HK-2 (cell line): ENCODE measurements at regions not wholly inside any gene's neighbourhood (a gene's known extent, or its start where the extent isn't known, plus 50 kb on each side); places are given as distances from the start of the nearest gene placed in this dataset.
A peak's percentile ranks its signal among the peaks of the same experiment; 100 is the strongest.
"Not testable (repeated sequence)": the region's sequence is repeated elsewhere in the genome, so short reads cannot be mapped to it uniquely, and the experiment has no call there.

Source experiments
- DNase-seq: peaks from one replicate; pipeline ENCODE4 v3.0.0-alpha.2; 2018; ENCODE audit not compliant: unreplicated experiment

DNA sequence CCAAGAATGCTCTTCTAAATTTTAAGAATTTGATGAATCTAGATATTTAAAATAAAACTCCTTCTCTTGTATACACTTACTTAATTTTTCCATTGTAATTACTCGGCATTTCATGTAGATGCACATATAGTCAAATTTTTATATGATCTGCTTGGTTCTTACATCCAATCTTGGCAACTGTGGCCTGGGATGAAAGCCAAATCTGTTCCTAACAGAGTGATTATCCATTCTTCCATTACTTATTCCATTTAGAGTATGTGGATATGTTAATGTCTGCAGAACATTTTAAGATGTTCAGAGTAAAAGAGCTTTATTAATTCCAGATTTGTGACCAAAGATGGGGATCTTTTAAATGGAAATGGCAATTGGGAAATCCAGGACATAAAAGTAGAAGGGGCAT lies 144.1 kb upstream of the PDE7B start:
- DNase-seq = no peak

DNA sequence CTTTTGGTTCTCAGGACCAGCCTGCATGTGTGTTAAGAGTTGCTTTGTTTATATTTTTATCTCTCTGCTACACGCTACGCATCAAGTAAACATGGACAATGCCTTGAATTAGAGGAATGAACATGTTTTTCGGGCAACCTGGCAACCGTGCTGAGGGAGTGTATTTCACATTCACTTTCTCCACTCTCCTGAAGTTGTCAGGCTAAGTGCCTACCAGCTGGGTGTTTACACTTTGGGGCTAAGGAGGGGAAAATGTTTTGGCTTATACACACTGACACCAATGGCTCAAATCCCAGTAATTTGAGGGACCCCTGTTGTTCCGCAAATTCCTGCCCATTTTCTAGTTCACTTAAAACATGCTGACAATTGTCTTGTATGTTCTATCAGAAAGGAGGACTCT lies 141.5 kb upstream of the PDE7B start:
- no peak for DNase-seq

DNA sequence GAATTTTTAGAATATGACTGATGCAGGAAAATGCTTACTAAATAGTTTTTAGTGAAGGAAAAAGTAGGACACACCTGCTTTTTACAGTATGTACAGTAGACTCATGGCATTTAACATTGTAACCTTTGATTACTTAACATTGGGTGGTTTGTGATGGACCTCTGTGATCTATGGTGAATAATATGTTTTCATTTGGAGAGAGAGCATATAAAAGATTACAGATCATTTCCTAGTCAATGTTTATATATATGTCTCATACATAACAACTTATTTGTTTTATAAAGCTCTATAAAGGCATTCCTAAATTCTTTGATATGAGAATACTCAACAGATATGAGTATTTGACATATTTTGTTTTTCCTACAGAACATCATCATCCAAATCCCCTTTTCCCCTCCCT lies 129.3 kb upstream of the PDE7B start:
- DNase-seq = no peak

DNA sequence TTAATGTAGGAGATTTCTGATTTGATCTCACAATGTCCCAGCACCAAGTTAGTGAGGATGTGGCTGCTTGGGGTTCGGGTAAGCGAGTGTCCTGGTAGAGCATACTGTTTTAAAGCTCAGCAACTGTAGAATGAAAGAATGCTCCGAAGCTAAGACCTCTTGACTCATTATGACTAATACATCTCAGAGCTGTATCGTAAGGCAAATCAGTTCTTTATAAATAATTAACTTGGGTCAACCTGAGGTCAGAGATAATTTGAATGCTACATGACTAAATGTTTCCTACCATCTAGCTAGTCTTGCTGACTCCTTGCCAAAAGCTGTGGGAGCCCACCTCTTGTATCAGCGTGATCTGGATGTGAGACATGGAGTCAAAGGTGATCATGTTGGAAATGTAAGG lies 128.8 kb upstream of the PDE7B start:
- peak; percentile 60 for DNase-seq

DNA sequence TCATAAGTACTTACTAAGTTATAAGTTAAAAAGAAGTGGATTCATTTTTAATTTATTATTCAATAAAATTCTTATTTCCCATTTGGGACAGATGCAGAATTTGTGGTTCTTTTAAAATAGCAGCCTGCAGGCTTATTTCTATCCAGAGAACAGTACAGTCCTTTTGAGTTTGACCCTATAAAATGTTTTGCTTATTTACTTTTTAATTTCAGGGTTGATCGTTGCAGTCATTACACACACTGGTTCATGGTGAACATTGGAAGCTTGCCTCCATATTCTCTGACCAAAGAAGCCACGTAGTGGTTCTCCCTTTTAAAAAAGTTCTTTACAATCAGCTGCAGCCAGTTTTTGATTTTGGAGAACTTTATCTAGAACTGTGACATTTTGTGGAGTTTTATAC lies 122.9 kb upstream of the PDE7B start:
- no peak for DNase-seq

DNA sequence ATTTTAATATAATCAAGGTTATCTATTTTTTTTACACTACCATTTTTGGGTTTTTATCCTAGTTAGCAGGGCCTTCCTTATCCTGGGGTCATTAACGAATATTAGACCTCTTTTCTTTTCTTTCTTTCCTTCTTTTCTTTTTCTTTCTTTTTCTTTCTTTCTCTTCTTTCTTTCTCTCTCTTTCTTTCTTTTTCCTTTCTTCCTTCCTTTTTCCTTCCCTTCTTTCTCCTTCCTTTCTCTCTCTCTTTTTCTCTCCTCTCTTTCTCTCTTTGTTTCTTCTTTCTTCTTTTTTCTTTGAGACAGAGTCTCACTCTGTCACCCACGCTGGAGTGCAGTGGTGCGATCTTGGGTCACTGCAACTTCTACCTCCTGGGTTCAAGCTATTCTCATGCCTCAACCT lies 120.4 kb upstream of the PDE7B start:
- DNase-seq = no peak

DNA sequence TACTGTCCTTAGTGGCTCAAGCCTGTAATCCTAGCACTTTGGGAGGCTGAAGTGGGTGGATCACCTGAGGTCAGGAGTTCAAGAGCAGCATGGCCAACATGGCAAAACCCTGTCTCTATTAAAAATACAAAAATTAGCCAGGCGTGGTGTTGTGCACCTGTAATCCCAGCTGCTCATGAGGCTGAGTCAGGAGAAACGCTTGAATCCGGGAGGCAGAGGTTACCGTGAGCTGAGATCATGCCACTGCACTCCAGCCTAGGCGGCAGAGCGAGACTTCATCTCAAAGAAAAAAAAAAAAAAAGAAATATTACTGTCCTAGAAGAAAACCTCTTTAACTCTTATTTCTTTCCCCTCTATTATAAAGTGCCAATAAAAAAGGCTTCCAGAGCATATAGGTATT lies 115.2 kb upstream of the PDE7B start:
- DNase-seq = not testable (repeated sequence)

DNA sequence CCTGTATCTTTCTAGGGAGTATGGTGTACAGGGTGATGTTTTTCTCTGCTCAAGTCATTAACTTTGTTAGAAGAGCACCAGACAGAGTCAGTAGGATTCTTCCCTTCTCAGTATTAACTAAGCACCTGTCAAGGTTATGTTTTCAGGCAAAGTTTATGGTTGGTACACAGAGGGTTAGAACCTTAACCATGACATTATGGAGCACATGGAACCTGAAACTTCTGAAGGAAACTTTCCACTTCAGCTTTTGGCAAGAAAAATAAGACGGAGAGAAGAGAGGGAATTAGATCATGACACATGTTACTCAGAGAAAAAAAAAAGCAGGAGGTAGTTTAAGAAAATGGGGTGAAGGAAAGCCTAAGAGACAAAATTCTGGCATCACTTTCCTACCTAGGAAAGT lies 112.9 kb upstream of the PDE7B start:
- DNase-seq = no peak

DNA sequence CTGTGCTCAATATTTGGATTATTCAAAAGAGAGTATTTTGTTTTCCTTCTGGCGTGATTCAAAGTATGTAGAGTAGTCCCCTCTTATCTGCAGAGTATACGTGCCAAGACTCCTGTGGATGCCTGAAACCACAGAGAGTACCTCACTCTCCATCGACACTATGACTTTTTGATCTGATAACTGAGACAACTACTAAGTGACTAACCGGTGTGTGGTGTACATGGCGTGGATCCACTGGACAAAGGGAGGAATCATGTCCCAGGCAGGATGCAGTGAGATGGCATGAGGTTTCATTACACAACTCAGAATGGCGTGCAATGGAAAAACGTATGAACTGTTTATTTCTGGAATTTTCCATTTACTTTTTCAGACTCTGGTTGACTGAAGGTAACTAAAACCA lies 112.2 kb upstream of the PDE7B start:
- no peak for DNase-seq

DNA sequence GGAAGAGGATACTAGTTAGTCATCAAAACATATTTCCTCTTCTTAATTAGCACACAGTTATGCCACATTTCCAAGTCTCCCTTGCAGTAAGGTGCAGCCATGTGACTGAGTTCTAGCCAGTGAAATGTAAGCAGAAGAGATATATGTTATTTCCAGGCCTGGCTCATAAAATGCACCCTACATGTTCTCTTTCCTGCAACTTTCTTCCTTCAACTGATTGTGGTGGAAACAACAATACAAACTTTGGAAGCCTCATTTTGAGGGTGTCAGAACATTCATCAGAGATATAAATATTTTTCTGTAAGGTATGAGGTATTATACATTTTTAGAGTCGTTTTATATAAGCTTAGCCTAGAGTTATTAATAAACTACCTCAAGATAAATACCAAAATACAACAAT lies 110.9 kb upstream of the PDE7B start:
- no peak for DNase-seq

DNA sequence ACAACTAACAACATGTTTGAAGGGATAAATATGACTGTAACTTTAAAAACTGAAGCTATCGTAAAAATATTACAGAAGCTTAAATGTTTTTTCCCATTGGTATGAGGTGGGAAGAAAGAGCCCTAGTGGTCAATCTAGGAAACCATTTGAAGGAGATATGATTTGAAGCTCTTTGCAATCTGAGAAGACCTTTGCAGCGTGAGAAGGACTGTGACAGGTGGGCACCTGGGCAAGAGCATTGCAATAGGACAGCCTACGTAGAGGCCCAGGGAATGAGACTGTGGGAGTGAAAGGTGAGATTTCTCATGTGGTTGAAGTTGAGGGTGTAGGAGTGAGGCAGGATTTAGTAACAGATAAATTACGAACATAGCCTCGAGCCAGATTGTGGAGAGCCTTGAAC lies 108.0 kb upstream of the PDE7B start:
- DNase-seq = no peak

DNA sequence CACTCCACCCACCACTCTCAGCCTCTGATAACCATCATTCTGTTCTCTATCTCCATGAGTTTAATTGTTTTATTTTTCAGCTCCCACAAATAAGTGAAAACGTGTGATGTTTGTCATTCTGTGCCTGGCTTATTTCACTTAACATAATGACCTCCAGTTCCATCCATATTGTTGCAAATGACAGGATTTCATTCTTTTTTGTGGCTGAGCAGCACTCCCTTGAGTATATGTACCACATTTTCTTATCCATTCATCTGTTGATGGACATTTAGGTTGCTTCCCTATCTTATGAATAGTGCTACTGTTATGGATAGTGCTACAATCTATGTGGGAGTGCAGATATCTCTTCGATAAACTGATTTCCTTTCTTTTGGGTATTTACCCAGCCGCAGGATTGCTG lies 103.3 kb upstream of the PDE7B start:
- no peak for DNase-seq

DNA sequence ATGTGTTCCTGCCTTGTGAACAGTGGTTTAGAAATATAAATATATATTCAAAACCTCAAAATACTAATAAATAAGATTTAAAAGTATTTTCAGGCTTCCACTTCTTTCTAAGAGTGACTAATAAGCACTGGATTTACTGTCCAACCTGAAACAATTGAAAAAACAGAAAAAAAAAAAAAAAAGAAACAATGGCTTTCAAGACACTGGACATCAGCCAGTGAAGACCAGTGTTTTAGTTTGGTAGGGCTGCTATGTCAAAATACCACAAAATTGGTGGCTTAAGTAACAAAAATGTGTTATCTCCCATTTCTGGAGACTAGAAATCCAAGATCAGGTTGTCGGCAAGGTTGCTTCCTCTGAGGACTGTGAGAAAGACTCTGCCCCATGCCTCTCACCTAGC lies 101.4 kb upstream of the PDE7B start:
- no peak for DNase-seq

DNA sequence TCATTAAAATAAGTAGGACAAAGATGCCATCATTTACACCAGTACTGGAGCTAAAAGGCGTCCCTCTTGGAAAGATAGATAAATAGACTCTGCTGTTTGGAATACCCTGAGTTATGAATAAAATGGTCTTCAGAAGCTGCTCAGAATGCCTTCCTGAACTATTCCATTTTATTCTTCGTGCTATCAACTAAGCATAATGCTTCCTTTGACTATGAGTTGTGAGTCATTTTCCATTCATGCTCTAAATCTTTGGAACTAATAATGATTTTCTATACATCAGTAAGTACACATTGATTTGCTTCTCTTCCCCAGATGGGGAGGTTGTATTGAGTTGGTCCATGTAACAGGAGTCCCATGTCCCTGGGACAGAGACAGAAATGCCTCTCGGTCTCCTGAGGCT lies 98.3 kb upstream of the PDE7B start:
- no peak for DNase-seq

DNA sequence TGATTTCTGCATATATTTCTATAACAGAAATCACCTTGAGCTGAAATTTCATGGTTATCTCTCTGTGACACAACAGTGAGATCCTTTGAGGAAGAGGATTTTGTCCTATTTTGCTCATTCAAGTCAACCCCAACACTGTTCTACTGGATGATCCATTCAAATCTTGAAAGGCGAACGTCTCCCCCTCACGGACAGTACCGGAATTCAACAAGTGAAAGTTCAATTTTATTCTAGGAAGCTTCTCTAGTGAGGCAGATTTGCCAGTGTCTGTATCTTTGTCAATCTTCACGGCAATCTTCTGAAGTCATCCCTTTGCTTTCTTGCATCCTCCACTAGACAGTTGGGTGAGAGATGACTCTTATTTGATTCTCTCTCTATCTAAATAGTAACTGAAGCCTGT lies 91.7 kb upstream of the PDE7B start:
- no peak for DNase-seq

DNA sequence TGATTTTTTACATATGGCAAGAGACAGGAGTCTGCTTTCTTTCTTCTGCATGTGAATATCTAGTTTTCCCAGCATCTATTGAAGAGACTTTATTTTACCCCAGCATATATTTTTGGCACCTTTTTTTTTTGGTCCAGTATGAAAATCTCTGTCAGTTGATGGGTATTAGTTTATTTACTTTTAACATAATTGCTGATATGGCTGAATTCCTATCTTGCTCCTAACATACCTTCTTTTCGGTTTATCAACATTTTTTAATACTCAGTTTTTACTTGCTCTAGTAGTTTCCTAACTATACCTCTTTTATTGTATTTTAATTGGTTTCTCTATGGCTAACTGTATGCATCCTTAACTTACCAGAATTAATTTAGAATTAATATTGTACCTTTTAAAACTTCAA lies 77.5 kb upstream of the PDE7B start:
- DNase-seq = no peak

DNA sequence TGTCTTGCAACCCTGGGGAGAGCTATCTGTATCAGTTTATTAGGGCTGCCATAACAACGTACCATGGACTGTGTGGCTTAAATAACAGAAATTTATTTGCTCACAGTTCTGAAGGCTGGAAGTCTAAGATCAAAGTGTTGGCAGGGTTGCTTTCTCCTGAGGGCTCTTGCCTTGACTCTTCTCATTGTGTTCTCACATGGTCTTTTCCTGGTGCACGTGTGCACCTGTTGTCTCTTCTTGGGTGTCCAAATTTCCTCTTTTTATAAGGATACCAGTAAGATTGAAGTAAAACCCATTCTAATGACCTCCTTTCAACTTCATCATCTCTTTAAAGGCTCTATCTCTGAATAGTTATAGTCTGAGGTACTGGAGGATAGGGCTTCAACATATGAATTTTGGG lies 72.3 kb upstream of the PDE7B start:
- DNase-seq = no peak

DNA sequence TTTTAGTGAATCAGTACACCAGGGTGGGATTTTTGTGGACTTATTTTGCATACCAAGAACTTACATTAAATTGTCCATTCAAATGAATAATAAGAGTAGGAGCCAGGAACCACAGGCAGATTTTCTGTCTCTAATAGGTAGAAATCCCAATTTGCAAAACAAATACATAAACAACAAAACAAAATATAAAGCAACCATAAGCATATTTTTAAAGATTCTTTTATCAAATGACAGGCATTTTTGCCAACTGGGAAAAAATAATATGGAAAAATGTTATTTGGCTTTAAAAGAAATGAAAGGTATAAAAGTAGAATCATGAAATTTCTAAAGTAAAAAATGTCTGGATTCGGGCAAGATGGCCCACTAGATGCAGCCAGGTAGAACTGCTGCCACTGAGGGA lies 71.2 kb upstream of the PDE7B start:
- no peak for DNase-seq

DNA sequence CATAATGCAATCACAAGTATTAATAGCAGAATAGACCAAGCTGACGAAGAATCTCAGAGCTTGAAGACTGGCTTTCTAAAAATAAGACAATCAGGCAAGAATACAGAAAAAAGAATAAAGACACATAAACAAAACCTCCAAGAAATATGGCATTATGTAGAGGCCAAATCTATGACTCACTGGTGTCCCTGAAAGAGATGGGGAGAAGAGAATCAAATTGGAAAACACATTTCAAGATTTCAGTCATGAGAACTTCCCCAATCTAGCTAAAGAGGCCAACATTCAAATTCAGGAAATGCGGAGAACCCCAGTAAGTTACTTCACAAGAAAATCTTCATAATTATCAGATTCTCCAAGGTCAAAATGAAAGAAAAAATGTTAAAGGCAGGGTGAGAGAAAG lies 69.0 kb upstream of the PDE7B start:
- no peak for DNase-seq

DNA sequence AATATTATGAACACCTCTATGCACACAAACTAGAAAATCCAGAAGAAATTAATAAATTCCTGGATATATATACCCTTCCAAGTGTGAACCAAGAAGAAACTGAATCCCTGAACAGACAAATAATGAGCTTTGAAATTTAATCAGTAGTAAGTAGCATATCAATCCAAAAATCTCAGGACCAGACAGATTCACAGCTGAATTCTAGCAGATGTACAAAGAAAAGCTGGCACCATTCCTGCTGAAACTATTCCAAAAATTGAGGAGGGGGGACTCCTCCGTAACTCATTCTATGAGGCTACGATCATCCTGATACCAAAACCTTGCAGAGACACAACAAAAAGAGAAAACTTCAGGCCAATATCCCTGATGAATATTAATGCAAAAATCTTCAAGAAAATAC lies 67.0 kb upstream of the PDE7B start:
- DNase-seq = no peak

DNA sequence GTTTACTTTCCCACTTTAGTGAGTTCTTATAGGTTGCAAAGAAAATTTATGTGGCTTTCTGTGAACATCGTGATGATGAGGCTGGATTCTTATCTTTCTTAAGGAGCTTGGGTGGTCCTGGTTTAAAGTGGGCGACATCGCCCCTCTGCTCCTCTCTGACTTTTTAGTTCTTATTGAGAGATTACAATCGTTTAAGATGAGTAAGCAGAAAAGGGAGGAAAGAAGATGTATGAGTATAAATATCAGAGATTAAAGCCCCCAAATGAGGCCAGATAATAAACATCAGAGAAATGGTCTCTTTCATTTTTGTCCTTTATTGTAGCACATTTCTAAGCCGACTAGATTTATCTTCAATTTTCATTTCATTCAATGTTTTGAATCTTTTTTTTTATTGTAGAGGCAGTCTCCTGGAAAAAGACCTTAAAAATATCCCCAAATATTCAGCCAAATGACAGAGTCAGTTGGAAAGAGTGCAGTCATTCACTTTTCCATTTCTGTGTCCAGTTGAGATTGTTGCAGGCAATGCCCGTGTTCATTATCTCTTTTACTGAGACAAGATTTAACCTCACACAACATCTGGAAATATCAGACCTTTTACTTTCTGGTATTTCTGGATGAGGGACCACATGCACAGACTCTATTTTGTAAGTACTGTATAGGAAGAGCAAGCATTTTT lies 62.0 kb upstream of the PDE7B start:
- no peak for DNase-seq

DNA sequence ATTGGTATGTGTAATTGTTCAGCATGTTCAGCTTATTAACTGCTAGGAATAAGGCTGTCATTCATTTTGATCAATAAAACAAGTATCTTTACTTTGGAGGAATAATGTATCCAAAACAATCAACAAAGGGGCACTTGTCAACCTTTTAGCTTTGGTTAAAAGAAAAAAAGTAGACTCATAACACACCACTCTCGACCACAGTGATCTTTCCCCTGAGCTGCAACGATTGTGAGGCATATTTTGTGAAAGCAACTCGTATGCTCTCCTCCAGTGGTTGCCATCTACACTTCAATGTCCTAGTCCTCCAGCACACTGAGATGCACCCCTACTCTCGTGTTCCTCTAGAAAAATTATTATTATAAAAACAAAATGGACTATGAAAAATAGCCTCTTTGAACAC lies 60.1 kb upstream of the PDE7B start:
- DNase-seq = no peak

DNA sequence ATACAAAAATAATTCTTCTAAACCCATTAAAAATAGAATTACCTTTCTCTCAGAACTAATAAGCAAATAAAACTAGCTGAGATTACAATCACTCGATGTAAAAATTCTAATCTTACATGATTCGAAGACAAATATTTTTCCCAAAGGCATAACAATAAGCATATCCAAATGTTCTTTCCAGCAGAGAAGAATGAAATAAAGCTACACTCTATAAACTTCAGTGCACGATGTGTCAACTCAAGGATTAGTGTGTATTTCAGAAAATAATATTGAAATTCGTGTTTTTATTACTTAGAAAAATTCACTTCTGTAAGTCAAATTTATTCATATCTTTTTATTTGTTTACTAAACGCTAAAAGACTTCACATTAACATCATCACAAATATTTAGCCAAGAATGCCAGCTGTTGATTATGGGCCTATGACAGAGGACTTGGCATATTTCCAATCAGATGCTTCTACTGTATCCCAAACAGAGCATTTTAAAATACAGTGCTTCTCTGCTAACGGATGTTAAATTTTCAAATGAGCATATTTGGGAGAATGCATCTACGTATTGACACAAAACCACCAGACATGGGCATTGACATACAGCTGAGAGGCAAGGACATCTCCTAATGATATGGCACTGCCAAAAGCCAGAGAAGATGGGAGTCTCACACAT lies 54.7 kb upstream of the PDE7B start:
- DNase-seq = no peak

DNA sequence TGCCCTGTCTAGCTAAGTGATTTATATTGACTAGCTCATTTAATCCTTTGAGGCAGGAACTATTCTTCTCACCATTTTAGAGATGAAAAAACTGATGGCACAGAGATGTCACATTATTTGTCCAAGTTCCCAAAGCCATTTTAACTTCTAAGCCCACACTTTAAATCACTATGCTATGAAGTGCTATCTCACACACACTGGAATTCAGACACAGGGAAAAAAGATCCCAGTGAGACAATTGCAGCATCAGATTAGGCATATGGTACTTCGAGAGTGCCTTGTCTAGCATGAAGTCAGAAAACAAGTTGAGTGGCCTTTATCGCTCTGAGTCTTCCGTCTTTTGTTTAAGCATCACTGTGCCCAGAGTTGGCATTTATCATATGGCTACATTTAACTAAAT lies 54.1 kb upstream of the PDE7B start:
- no peak for DNase-seq
